PC-3 (cell line): ENCODE measurements at regions not wholly inside any gene's neighbourhood (a gene's known extent, or its start where the extent isn't known, plus 50 kb on each side); places are given as distances from the start of the nearest gene placed in this dataset.

Experiments
- EZH2 ChIP-seq: fragments of 300-600 bp; sonication (generic); IDR thresholded peaks from one replicate; pipeline ENCODE4 v1.6.1; 2017; ENCODE audit warnings: antibody characterized with exemption, mild to moderate bottlenecking, low read length; ENCODE audit not compliant: unreplicated experiment
- EZH2phosphoT487 ChIP-seq: fragments of 300-600 bp; sonication (generic); IDR thresholded peaks from 2 replicates; pipeline ENCODE4 v1.6.1; 2018; ENCODE audit warnings: mild to moderate bottlenecking, antibody characterized with exemption, low read length, borderline replicate concordance
- TF ChIP-seq, protein P1 (sequence below): fragments of 300-600 bp; sonication (generic); conservative IDR thresholded peaks from 2 replicates; pipeline ENCODE4 v1.5.1; 2017; ENCODE audit warnings: antibody characterized with exemption, low read depth, mild to moderate bottlenecking, low read length

DNA sequence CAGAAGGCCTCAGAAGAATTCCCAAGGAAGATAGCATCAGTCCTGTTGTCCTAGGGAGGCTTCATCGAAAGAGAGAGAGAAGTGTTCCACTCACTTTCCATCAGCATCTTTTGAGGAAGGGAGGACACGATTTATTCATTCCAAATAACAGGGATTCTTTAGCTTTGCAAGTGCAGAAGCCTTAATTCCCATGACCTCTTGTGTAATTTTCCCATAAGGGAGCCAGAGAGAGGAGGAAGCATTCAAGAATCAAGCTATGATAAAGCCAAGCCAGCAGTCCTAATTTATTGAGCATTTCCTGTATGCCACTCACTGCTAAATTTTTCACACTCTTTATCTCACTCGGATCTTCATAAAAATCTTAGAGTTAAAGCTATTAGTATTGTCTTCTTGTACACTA, 169.7 kb upstream of the MITF start:
- TF ChIP-seq, protein P1, sequence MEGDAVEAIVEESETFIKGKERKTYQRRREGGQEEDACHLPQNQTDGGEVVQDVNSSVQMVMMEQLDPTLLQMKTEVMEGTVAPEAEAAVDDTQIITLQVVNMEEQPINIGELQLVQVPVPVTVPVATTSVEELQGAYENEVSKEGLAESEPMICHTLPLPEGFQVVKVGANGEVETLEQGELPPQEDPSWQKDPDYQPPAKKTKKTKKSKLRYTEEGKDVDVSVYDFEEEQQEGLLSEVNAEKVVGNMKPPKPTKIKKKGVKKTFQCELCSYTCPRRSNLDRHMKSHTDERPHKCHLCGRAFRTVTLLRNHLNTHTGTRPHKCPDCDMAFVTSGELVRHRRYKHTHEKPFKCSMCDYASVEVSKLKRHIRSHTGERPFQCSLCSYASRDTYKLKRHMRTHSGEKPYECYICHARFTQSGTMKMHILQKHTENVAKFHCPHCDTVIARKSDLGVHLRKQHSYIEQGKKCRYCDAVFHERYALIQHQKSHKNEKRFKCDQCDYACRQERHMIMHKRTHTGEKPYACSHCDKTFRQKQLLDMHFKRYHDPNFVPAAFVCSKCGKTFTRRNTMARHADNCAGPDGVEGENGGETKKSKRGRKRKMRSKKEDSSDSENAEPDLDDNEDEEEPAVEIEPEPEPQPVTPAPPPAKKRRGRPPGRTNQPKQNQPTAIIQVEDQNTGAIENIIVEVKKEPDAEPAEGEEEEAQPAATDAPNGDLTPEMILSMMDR: no peak
- TF ChIP-seq EZH2: no peak
- no peak for TF ChIP-seq EZH2phosphoT487
